HG03571 (cell line): ENCODE measurements at regions not wholly inside any gene's neighbourhood (a gene's known extent, or its start where the extent isn't known, plus 50 kb on each side); places are given as distances from the start of the nearest gene placed in this dataset.
"Not testable (repeated sequence)": the region's sequence is repeated elsewhere in the genome, so short reads cannot be mapped to it uniquely, and the experiment has no call there.

Source experiments
- ATAC-seq: cut with Tn5 transposase; IDR thresholded peaks from one replicate; pipeline ENCODE4 v1.9.1; 2021; ENCODE audit not compliant: unreplicated experiment

DNA sequence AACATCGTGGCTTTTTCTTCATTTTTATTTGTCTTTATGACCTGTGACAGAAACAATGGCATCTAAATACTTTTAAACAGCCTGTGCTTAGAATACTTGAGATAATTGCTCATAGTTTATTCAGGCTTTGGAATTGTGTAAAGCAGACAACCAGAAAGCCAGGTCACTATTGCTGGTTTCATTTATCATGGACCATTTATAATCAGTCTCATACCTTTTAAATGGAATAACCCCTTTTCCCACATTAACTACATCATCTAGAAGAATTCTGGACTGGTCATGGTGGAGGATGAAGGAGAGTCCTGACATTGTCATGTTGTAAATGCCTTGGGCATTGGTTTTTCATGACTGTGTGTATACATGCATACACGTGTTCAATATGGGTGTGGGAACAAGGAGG lies 661.5 kb downstream of the EPM2A start:
- ATAC-seq = no peak

DNA sequence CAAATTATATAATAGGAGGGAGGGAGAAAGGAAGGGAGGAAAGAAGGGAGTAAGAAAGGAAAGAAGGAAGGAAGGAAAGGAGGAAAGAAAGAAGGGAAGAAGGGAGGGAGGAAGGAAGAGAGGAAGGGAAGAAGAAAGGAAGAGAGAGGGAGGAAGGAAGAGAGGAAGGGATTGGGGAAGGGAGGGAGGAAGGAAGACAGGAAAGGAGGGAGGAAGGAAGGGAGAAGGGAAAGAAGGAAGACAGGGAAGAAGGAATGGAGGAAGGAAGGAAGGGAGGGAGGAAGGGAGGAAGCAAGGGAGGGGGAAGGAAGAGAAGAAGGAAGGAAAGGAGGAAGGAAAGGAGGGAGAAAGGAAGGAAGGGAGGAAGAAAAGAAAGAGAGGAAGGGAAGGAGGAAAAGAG lies 660.5 kb downstream of the EPM2A start:
- ATAC-seq = no peak

DNA sequence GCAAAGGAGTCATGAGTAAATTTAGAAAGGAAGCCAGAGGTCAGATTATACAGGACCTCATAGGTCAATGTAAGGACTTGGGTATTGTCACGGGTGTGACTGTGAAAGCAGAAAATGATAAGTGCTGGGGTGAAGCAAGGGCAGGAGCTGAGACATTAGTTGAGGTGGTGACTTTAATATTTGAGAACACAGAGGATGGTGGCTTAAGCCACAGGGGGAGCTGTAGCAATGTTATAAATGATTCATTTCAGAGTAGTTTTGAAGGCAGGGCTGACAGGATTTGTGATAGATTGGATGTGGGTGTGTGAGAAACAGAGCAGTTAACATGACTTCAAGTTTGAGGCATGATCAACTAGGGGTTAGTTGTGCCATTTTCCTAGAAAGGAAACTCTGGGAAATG lies 659.9 kb downstream of the EPM2A start:
- ATAC-seq = no peak

DNA sequence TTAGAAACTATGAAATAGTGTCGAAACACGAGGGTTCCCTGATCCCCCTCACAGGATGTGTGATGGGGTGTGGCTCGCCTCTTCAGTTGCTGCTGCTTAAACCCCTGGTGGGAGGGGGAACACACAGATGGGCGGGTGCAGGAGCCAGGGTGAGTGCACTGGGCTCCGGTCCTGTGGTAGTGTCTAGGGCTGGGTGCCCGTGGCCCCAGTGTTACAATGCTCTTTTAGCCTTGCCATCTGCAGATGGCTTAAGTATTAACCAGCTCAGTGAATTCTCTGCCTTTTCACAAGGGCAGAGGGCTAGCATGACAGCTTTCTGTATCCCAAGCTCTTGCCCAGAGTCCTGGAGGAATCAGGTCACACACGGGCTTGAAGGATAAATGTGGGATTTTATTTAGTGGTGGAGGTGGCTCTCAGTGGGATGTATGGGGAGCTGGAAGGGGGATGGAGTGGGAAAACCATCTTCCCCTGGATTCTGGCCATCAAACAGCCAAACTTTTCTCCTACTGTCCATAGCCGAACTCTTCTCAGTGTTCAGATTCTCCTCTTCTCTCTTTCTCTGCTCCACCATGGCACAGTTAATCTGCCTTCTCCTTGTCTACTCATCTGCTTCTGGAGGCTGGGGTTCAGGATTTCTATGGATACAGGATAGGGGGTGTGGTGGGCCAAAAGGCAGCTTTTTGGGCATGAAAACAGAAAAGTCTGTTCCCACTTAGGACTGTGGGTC lies 659.0 kb downstream of the EPM2A start:
- no peak for ATAC-seq

DNA sequence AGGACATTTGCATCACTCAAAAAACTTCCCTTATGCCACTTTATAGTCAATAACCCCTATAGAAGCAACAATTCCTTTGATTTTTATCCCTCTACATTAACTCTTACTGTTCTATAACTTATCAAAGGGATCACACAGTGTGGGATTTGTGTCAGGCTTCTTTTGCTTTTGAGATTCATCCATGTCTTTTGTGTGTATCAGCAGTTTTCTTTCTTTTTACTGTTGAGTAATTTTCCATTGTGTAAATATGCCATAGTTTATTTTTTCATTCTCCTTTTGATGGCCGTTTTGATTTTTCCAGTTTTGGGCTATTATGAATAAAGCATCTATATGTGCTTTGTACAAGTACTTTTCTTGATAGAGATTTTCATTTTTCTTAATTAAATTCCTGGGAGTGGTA lies 657.9 kb downstream of the EPM2A start:
- no peak for ATAC-seq

DNA sequence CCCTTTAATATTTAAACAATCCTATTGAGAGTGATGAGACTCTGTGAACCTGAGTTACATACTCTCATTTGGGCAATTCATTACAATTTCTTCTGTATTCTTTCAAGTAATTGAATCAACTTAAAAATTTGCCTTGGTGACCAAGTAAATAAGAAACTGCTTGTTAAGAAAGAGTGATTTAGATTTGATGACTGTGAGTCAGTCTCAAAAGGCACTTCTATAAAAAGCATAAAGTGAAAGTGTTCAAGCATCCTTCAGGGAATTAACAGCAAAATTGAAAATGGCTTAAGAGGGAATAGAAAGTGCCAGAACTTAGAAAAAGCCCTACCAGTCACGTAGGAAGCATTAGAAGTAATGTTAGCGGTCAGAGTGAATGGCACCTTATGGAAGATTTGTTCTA lies 654.7 kb downstream of the EPM2A start:
- ATAC-seq = no peak

DNA sequence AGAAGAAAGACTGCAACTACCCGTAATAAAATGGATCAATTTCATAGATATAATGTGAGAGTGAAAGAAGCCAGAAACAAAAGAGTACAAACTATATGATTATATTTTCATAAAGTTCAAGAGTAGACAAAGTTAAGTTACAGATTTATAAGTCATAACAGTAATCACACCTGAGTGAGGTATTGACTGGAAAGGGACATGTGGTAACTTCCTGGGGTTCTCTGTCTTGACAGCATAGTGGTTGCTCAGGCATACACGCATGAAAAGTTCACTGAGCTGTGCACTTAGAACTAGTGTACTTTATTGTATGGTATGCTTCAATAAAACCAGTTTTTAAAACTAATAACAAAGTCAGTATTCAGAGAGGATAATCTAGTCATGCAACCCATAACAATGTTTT lies 653.6 kb downstream of the EPM2A start:
- no peak for ATAC-seq

DNA sequence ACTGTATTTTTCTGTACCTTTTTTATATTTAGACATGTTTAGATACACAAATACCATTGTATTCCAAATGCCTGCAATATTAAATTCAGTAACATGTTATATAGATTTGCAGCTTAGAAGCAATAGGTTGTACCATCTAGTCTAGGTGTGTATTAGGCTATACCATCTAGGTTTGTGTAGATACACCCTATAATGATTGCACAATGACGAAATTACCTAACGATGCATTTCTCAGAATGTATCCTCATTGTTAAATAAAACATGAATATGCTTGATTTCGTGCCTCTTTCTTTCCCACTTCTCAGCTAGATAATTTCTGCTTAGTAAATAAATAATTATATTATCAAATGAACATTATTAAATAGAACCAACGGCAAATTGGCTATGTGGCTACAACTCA lies 653.0 kb downstream of the EPM2A start:
- no peak for ATAC-seq

DNA sequence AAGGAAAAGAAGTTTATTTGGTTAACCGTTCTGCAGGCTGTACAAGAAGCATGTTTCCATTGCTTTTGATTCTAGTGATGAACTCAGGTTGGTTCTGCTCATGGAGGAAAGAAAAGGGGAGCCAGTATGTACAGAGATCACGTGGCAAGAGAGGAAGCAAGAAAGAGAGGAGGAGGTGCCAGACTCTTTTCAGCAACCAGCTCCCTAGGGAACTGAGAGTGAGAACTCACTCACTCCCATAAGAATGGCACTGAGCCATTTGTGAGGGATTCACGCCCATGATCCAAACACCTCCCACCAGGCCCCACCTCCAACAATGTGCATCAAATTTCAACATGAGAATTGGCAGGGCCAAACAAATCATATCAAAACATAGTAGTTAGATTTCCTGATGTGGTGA lies 649.1 kb downstream of the EPM2A start:
- ATAC-seq = no peak

DNA sequence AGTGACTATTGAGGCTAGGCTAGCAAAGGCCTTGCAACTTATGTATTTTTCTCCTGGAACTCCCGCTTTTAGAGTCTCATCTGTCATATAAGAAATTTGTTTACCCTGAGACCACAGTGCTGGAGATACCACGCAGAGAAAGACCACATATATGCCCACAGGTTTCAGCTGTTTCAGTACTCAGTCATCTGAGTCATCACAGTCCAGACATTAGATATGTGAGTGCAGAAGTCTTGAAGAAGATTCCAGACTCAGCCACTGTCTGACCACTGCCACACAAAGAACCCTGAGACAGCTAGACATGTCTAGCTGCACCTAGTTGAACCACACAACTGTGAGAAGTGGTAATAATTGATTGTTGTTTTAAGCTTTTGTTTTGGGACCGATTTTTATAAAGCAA lies 648.3 kb downstream of the EPM2A start:
- no peak for ATAC-seq

DNA sequence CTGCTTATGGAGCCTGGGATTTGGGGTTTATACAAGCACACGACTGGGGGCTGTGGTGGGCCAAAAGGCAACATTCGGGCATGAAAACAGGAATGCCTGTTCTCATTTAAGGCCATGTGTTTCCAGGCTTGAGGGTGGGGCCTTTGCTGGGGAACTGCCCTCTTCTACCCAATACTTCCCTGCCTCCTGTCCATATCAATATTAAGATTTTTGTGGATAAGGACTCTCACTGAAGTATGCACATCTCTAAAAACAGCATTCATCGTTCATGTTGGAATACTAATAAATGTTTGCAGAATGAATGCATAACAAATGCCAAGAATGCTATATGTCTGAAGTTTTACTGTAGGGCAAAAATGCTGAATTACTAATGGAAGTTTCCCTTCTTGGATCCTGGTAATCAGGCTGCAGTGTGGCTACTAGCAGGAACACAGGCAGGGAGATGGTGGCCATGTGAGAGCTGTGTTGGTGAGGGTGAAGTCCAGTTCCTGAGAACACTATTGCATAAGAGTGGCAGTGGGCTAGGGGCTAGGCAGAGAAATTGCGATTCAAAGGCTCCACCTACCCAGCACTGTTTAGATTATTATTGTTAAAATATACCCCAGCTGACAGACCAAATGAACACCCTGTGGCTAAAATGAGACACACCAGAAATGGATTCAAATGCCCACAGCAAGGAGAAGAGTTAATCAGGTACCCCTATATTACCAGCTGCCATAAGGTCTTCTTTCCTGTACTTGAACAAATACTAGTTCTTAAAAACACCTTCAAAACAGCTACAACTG lies 644.3 kb downstream of the EPM2A start:
- no peak for ATAC-seq

DNA sequence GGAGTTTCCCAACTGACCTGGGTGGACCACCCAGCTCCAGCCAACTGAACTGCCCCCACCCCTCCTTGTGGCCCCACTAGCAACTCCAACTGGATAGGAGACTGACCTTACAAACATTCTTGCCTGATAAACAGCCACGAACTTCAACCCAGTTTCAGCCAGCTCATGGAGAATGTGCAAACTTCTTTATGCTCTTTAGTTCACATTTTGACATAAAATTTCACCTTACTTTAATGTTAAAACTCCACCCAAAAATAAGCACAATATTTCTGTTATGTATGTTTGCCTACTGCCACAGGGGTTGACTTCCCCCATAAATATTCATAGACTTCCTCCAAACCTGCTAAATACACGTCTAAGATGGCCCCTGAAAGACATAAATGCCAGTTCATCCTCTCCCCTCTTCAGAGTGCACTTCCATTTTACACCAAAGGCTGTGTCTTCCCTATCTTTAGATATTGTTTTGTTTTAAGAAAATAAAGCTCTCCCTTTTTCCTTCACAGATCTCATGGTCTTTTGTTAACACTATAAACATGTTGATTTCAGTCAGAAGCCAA lies 643.7 kb downstream of the EPM2A start:
- ATAC-seq = no peak

DNA sequence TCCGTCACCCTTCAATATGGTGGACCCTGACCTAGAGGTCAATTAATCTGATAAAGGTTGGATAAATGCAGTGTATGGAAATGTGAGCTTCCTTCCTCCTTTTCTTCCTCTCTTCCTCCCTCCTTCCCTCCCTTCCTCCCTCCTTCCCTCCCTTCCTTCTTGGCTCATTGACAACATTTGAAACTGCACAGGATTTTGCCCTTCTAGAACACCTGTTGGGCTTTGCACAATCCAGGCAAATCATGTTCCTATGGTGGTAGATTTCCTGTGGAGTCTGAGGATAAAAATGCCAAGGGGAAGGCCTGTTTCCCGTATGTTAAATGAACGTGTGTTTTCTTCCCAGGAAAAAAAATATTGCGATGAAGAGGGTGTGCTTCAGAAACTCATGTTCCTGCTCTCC lies 642.8 kb downstream of the EPM2A start:
- no peak for ATAC-seq

DNA sequence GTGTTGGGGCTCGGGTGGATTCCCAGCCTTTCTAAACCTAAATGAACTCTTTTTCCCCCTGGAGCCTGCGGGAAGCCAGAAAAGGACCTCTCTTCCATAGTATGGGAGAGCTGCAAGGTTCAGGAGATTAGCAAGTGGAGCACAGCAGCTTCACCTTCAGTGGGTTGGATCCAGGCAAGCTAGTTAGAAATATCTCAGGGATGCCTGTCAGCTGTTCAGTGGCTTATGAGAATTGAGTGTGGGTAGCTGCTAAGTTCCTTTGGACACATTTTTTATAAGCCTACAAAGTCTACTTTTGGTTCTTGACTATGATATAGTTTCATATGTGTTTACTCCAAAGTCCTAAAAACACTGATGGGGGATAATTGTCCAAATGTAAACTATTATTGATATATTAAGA lies 642.1 kb downstream of the EPM2A start:
- ATAC-seq = no peak

DNA sequence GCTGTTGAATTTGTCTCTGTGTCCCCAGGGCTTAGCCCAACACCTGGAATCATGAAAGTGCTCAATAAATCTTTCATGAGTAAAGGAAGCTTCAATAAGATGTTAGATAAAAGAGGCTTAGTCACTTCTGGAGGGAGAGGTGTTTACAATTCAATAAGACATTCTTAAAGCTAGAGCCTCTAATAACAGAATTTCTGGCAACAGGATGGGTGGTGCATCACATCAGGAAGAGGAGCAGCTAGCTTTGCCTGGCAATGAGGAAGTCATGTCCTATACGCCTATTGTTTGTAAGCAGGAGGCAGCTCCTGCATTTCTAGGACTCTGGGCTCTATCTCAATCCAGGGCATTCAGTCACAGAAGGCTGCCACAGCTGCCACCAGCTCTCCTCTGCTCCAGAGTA lies 638.5 kb downstream of the EPM2A start:
- ATAC-seq = no peak

DNA sequence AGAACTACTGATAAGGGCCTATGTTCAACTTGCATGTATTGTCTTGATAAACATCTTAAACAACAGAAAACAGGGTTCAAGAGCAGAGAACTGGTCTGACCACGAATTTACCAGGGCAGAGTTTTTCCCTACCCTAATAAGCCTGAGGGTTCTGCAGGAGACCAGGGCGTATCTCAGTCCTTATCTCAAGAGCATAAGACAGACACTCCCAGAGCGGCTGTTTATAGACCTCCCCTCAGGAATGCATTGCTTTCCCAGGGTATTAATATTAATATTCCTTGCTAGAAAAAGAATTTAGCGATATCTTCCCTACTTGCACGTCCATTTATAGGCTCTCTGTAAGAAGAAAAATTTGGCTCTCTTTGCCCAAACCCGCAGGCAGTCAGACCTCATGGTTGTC lies 637.2 kb downstream of the EPM2A start:
- not testable (repeated sequence) for ATAC-seq

DNA sequence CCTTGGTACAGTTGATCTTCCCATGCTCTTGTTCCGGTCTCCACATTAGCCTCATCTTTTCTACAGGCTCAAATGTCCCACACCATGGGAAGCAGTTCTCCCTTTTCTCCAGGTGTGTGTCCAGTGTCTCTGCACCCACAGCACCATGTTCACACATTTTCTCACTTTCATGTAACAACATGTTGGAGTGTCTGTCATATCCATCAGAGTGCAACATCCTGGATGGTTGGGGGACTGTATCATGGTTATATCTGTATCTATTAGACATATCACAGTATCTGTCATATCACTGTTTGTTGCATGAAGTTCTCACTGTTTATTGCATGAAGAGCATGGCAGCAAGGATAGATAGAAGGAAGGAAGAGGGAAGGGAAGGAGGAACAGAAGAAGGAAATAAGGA lies 635.6 kb downstream of the EPM2A start:
- ATAC-seq = no peak

DNA sequence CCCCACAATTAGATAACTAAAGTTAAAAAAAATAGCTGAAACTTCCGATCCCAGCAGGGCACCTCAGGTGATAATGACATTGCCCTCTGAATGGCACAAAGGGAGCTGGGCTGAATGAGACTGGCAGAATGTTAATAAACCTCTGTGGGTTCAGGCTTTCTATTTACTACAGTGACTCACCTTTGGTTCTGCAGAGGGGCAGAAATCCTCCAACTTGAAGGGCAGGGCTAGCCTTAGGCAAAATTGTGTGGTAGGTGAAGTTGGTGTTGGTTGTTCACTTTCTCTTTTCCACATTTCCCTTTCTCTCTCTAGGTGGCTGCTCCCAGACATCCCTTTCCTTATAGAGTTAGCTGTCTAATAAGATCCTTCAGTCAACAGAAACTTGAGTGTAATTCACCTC lies 625.2 kb downstream of the EPM2A start:
- ATAC-seq = no peak

DNA sequence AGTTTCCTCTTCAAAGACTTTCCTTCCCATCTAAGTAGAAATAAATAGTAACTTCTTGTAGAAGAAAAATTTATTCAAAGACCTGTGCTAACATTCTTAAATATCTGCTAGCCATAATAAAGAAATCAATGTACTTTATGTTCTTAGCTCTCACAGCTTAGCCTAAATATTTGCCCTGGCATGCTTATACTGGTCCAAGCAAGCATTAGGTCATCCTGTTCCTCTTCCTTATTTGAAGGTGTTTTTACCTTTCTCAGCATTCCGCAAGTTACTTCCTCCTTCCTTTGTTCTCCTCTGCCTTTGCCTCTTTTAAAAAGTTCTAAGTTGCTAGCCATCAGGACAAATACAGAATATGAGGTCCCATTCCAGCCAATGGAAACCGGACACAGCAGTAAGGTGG lies 623.9 kb downstream of the EPM2A start:
- not testable (repeated sequence) for ATAC-seq

DNA sequence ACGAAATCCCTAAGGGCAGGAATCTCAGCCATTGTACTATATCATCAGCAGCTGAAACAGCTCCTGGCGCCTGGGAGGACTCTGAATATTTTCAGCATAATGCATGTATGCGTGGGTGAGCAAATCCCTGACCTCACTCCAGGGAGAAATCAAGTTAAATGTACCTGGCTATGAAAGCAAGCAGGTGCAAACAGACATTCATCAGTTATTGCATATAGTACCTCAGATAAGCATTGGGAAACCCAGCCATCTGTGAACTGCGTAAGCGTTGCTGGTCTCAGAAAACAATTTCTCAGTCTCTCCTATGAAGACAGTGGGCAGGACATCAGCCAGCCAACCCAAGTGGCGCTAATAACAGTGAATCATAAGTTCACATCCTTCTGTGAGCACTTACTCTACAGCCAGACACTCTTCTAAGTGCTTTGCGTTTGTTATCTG lies 622.6 kb downstream of the EPM2A start:
- ATAC-seq = no peak

DNA sequence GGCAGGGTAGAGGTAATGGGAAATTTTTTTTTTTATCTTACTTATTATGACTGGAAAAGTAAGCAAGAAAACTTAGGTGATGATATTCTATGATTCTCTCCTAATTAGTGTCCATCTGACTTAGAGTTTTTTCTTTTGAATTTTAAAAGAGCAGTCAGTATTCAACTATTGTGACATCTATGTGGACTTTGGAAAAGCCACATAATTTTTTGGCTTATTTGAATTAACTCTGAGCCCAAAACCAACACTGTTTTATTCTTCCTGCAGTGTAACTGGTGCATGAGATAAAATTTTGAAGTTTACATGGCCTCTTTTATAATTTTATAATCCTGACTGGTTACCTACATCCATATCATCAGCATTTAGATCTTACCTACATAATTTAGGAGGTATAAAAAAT lies 619.7 kb downstream of the EPM2A start:
- ATAC-seq = no peak

DNA sequence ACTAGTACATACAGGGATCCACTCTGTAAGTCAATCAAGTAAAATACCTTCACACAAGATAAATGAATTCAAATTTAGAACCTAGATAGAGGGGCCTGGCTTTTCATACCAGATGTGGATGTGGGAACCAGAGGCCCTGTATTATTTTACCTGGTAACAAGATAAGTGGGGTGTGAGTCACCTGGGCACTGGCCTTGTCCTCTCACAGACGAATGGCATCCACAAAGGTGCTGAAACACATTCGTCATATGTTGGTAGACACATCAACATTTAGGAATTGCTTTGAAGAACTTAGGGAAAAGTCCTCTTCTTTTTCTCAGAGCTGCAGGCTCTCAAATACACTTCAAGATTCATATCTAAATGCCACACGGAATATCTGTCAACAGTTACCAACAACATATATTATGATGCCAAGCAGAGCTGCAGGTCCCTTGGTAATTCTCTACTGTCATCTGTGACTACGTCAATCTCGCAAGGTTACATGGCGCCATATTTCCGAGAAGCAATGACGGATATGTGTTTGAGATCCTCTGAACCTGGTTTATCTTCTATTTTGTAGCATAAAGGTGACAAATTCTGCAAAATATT lies 618.6 kb downstream of the EPM2A start:
- no peak for ATAC-seq
